Sigmoid colon (tissue), 6 donors: ENCODE measurements at regions not wholly inside any gene's neighbourhood (a gene's known extent, or its start where the extent isn't known, plus 50 kb on each side); places are given as distances from the start of the nearest gene placed in this dataset.

Experiments used
- DNase-seq: peaks from one replicate; pipeline ENCODE4 v3.0.0-alpha.2; 2019
- H3K27ac ChIP-seq, 4 donors: fragments of 200-600 bp; sonication (generic); one replicate each; pipeline ENCODE4 v1.5.1; 2016 to 2019; ENCODE audit warnings: mild to moderate bottlenecking in 1 of 4
- H3K27me3 ChIP-seq, 3 donors: fragments of 200-600 bp; sonication (generic); one replicate each; pipeline ENCODE4 v1.5.1; 2019; ENCODE audit warnings: mild to moderate bottlenecking in 1 of 3
- H3K36me3 ChIP-seq, 4 donors: fragments of 200-600 bp; sonication (generic); one replicate each; pipeline ENCODE4 v1.5.1; 2016 to 2019
- H3K4me1 ChIP-seq, 4 donors: fragments of 200-600 bp; sonication (generic); one replicate each; pipeline ENCODE4 v1.5.1; 2017 to 2019
- H3K4me3 ChIP-seq, 4 donors: fragments of 200-600 bp; sonication (generic); one replicate each; pipeline ENCODE4 v1.5.1; 2017 to 2019; ENCODE audit warnings: mild to moderate bottlenecking in 2 of 4, moderate library complexity in 1 of 4
- H3K9me3 ChIP-seq, 4 donors: fragments of 200-600 bp in 3 of 4; sonication (generic) in 3 of 4; one replicate each; pipeline versions ENCODE4 v1.5.1 to v1.6.1; 2013 to 2019
- CTCF ChIP-seq, 4 experiments: fragments of 450-650 bp in 3 of 4; fragments of 200-600 bp in 1 of 4; IDR thresholded peaks; one replicate each; pipeline ENCODE4 v1.5.1; 2016 to 2019; ENCODE audit warnings: antibody characterized with exemption in 4 of 4, mild to moderate bottlenecking in 3 of 4, moderate library complexity in 2 of 4
- EP300 ChIP-seq, 4 donors: sonication (generic); formaldehyde crosslinking; IDR thresholded peaks; one replicate each; pipeline ENCODE4 v1.6.1; 2017; ENCODE audit warnings: antibody characterized with exemption in 4 of 4
- POLR2A ChIP-seq, 2 donors: fragments of 450-650 bp; IDR thresholded peaks; one replicate each; pipeline ENCODE4 v1.6.1; 2016; ENCODE audit warnings: antibody characterized with exemption in 2 of 2, mild to moderate bottlenecking in 2 of 2, moderate library complexity in 2 of 2
- POLR2AphosphoS5 ChIP-seq, 4 donors: sonication (generic); formaldehyde crosslinking; IDR thresholded peaks; one replicate each; pipeline ENCODE4 v1.6.1; 2017; ENCODE audit warnings: antibody characterized with exemption in 4 of 4
- WGBS, 2 donors: extraction: QIAGEN DNeasy Blood & Tissue Kit; methylation state at CpG; one replicate each; pipeline ENCODE4 v1.1.7; 2013; 5-methylcytosine and 5-hydroxymethylcytosine counted together
- intact Hi-C: fragments of 100-400 bp; cut with DNase I; formaldehyde crosslinking; loops from one replicate; pipeline ENCODE4 v1.15.1; 2023
- donor health status: healthy with polysubstance abuse.
- donor health status: healthy.

GRCh38 chr1:106753066-106753465 is 303.4 kb upstream of the PRMT6 start:
- intact Hi-C loops: loop anchor here (10.0 kb wide), 1 partner anchor 302 kb away; the partner anchor contains the start of gene PRMT6
- no peak overlapping the region for H3K4me3 ChIP-seq
- DNase-seq: no peak
- peaks cover 0 to 46% (median 22%) of the 10 kb centered on the region in 4 donors for H3K4me1 ChIP-seq
- peak overlapping the region in 3 of 4 donors; percentile 53 to 63 (median 56) for H3K27ac ChIP-seq
- H3K36me3 ChIP-seq: no peaks in the 10 kb centered on the region
- 82 to 89% methylated on average over 1 of the region's 1 CpG for WGBS, 2 donors
- H3K27me3 ChIP-seq: no peaks in the 10 kb centered on the region
- no peaks in the 10 kb centered on the region for H3K9me3 ChIP-seq
- peak in 3 of 4 donors; percentile 70 to 82 (median 79) for TF ChIP-seq POLR2AphosphoS5 (IDR thresholded peaks at IDR 0.05)
- peak in 3 of 4 donors; percentile 21 to 36 (median 36) for TF ChIP-seq EP300 (IDR thresholded peaks at IDR 0.05)
- no peak for TF ChIP-seq POLR2A (IDR thresholded peaks at IDR 0.05)

GRCh38 chr1:106754957-106755356 is 301.5 kb upstream of the PRMT6 start:
- intact Hi-C loops: loop anchor here (10.0 kb wide), 1 partner anchor 300 kb away; the partner anchor contains the start of gene PRMT6
- 16 to 64% methylated on average over 1 of the region's 1 CpG for WGBS, 2 donors
- TF ChIP-seq POLR2AphosphoS5 (IDR thresholded peaks at IDR 0.05) (peak in 1 of 4 donors; percentile 16), POLR2A (IDR thresholded peaks at IDR 0.05) (no peak)
- Histone ChIP-seq H3K4me1 (peaks cover 0 to 46% (median 22%) of the 10 kb centered on the region in 4 donors), H3K27me3 (no peaks in the 10 kb centered on the region), H3K27ac (peak overlapping the region in 1 of 4 donors; percentile 11), H3K36me3 (no peaks in the 10 kb centered on the region), H3K9me3 (no peaks in the 10 kb centered on the region), H3K4me3 (no peak overlapping the region)
- no peak for DNase-seq

- WGBS, 2 donors: 57 to 60% methylated on average over 1 of the region's 1 CpG
- Histone ChIP-seq H3K36me3 (no peaks in the 10 kb centered on the region), H3K4me1 (peaks cover 0 to 52% (median 26%) of the 10 kb centered on the region in 4 donors), H3K9me3 (no peaks in the 10 kb centered on the region), H3K4me3 (no peak overlapping the region), H3K27ac (no peak overlapping the region), H3K27me3 (no peaks in the 10 kb centered on the region)
- intact Hi-C loops: loop anchor here (10.0 kb wide), 1 partner anchor 299 kb away; the partner anchor contains the start of gene PRMT6
- no peak for DNase-seq
- no peak for TF ChIP-seq POLR2AphosphoS5 (IDR thresholded peaks at IDR 0.05)
- TF ChIP-seq POLR2A (IDR thresholded peaks at IDR 0.05): no peak
- no peak for TF ChIP-seq EP300 (IDR thresholded peaks at IDR 0.05)
- TF ChIP-seq CTCF (IDR thresholded peaks at IDR 0.05): no peak
These were observed 300.6 kb upstream of the PRMT6 start for GRCh38 chr1:106755682-106756406.

- no peak for TF ChIP-seq POLR2A (IDR thresholded peaks at IDR 0.05)
- TF ChIP-seq EP300 (IDR thresholded peaks at IDR 0.05): no peak
- no peak for TF ChIP-seq POLR2AphosphoS5 (IDR thresholded peaks at IDR 0.05)
- no peak for TF ChIP-seq CTCF (IDR thresholded peaks at IDR 0.05)
- DNase-seq: no peak
- no peak overlapping the region for H3K27ac ChIP-seq
- H3K4me3 ChIP-seq: no peak overlapping the region
- H3K4me1 ChIP-seq: peaks cover 0 to 52% (median 30%) of the 10 kb centered on the region in 4 donors
- WGBS, 2 donors: 38 to 51% methylated on average over 1 of the region's 1 CpG
- no peaks in the 10 kb centered on the region for H3K9me3 ChIP-seq
- intact Hi-C loops: loop anchor here (10.0 kb wide), 1 partner anchor 298 kb away; the partner anchor contains the start of gene PRMT6
- H3K27me3 ChIP-seq: no peaks in the 10 kb centered on the region
- no peaks in the 10 kb centered on the region for H3K36me3 ChIP-seq
These were observed 299.7 kb upstream of the PRMT6 start for GRCh38 chr1:106756752-106757151.

- TF ChIP-seq CTCF (IDR thresholded peaks at IDR 0.05) (no peak), POLR2AphosphoS5 (IDR thresholded peaks at IDR 0.05) (no peak), POLR2A (IDR thresholded peaks at IDR 0.05) (no peak), EP300 (IDR thresholded peaks at IDR 0.05) (no peak)
These were observed 288.4 kb upstream of the PRMT6 start for GRCh38 chr1:106768077-106768476.

More at GRCh38 chr1:106768077-106768476, 288.4 kb upstream of the PRMT6 start:
- Histone ChIP-seq H3K9me3 (no peaks in the 10 kb centered on the region), H3K4me3 (no peak overlapping the region), H3K27me3 (no peaks in the 10 kb centered on the region), H3K4me1 (peaks cover 0 to 4% (median 0%) of the 10 kb centered on the region in 4 donors), H3K27ac (no peak overlapping the region), H3K36me3 (no peaks in the 10 kb centered on the region)
- intact Hi-C loops: no loop called here
- no peak for DNase-seq
- 76% methylated on average over 2 of the region's 2 CpGs for WGBS, 2 donors
